Right lobe of liver (tissue), 4 donors: ENCODE measurements at regions not wholly inside any gene's neighbourhood (a gene's known extent, or its start where the extent isn't known, plus 50 kb on each side); places are given as distances from the start of the nearest gene placed in this dataset.

Experiments
- CTCF ChIP-seq, 4 donors: fragments of 200-600 bp in 3 of 4; fragments of 450-650 bp in 1 of 4; IDR thresholded peaks; one replicate each; pipeline versions ENCODE4 v1.5.1 to v1.8.0; 2016 to 2022; ENCODE audit warnings: antibody characterized with exemption in 4 of 4, mild to moderate bottlenecking in 2 of 4
- POLR2A ChIP-seq: fragments of 450-650 bp; IDR thresholded peaks from one replicate; pipeline ENCODE4 v1.6.1; 2017; ENCODE audit warnings: antibody characterized with exemption, mild to moderate bottlenecking
- donor health status: DM: no; HTN: no; CAD: no.
- donor health status: DM: no; HTN: no; CAD: no.
- donor health status: DM: no; HTN: yes; CAD: no.

- no peak for TF ChIP-seq CTCF (IDR thresholded peaks at IDR 0.05)
- TF ChIP-seq POLR2A = no peak
These were observed 95.3 kb upstream of the SLC25A33 start for GRCh38 chr1:9443913-9444445.
